Kidney tubule cell (primary cell): ENCODE measurements at regions not wholly inside any gene's neighbourhood (a gene's known extent, or its start where the extent isn't known, plus 50 kb on each side); places are given as distances from the start of the nearest gene placed in this dataset.
"Not testable (repeated sequence)": the region's sequence is repeated elsewhere in the genome, so short reads cannot be mapped to it uniquely, and the experiment has no call there.

ENCODE experiments used
- DNase-seq: peaks from one replicate; pipeline ENCODE4 v3.0.0-alpha.2; 2018; ENCODE audit warnings: low spot score

DNA sequence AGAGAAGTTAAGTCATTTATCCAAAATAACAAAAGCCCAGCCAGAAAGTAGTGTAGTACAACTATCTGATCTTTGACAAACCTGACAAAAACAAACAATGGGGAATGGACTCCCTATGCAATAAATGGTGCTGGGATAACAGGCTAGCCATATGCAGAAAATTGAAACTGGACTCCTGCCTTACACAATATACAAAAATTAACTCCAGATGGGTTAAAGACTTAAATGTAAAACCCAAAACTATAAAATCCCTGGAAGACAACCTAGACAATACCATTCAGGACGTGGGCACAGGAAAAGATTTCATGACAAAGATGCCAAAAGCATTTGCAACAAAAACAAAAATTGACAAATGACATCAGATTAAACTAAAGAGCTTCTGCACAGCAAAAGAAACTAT is 561.4 kb upstream of the CHAC2 start:
- not testable (repeated sequence) for DNase-seq

DNA sequence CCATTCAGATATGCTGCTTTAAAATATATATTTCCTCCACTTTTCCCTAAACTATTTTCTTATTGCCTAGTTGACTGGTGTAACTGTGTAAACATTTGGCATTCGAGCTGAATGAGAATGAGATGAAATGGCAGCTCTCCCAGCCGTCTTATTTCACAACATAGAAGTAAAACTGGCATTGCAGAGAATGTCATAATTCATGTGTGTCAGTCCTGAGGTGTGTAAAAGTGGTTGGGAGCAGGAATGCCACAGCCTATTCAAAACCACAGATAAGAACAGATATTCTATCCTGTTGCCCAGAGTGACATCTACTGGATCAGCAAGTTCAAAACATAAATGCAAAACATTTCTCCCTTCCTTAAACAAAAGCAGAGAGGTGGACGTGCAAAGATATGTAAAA is 565.5 kb upstream of the CHAC2 start:
- peak; percentile 88 for DNase-seq

DNA sequence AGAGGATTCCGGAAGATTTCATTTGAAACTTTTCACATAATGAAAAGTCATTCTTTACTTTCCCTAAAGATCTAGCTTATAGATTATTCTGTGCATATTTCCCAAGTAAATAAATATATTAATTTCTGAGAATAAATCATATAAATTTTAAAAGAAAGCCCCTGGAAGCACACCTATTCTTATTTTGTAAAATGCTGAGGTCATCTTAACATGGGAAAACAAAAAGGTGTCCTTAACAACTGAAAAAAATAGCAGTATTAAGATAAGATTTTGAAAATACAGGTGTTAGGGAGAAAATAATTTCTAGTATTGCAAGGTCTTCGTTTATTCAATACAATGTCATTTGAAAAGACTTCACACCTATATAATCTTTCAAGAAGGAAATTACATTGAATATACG is 567.5 kb upstream of the CHAC2 start:
- DNase-seq, result no peak

DNA sequence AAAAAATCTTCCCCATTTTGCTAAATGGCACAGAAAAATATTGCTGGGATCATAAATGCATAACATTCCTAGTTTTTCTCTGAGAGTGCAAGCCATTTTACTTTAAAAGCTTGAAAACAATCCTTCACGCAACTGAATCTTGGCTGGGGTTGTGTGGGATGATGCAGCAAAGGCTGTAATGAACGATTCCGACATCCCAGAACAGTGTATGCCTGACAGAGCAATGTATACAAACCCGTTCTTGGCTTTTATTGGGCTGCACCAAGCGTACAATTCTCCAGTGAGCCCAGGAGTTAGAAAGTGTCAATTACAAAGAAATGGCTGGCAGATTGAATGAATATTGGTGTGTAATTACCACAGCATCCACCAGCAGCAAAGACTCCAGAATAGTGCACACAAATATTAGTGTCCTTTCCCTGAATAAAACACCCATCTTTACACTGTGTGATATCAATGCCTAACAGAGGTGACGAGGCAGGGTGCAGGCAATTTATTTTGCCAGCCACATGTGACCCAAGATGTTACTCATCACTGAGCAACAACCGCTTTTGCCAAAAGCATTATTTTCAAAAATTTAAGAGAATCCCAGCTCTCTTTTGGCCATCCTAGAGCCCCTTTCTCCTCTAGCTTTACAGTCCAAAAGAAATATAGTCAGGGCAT is 578.6 kb upstream of the CHAC2 start:
- DNase-seq, result no peak

DNA sequence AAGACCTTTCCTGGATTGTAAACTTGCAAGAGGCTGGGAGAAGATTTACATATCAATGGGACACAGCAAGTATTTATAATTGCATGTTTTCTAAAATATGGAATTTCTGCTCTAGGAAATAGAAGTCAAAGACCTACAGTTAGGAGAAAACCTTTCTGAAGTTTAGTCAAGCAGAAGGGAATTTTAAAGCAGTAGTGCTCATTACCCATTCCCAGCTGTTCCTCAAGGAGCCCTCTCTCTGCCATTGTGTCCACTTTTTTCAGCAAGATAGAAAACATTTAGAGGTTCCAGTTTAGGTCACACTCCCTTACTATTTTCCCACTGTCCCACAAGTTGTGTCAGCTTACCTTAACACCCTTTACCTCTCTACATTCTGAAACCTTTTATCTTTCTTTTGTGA is 584.0 kb upstream of the CHAC2 start:
- DNase-seq, result no peak

DNA sequence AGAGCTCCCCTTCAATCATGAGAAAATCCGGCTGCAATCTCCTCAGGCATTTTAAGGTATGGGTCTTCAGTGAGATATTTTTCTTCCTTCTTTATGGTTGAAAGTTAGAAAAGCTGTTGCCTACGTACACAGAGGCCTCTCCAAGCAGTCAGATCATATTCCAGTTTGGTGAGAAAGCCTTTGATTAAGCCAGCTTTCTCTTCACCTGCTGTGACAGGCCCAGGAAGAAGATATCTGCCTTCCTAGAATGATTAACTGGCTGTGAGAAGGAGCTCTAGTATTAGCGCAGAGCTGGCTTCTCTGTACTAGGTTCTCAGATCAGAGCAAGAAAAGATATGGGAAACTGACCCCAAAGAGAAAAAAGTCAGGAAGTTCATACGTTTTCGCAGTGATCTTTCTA is 585.0 kb upstream of the CHAC2 start:
- peak; percentile 36 for DNase-seq

DNA sequence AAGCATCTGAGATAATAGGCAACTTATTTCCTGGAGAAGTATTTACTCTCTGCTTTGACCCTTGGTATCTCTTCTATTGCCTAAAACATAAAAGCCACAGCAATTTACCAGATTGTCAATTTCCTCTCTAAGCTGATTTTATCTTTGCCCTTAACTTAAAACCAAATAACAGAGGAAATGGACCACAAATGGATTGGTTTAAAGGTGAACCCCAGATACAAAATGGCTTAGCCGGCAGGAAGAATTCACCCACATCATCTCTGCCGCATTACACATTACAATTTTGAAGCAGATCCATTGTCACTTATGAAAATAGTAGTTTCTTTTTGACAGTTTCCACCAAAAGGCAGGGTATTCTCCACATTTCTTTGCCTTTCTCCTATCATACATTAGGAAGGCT is 585.8 kb upstream of the CHAC2 start:
- DNase-seq, result no peak

DNA sequence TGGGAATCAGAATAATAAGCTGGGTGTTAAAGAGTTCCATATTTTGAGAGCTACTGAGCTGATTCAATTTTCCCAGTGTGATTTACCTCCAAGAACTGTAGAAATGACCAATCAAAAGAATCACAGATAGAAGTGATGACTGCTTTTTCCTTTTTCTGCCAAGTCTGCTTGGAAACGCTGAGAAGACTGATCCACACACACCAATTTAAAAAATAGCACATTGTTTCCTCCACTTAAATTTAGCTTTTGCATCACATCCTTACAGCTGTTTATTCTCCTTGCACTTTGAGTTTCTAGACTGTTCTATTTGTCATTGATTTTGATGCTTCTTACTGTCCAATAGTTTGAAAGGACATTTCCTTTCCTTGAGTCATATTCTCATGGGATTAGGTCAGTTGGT is 590.3 kb upstream of the CHAC2 start:
- DNase-seq, result peak; percentile 2

DNA sequence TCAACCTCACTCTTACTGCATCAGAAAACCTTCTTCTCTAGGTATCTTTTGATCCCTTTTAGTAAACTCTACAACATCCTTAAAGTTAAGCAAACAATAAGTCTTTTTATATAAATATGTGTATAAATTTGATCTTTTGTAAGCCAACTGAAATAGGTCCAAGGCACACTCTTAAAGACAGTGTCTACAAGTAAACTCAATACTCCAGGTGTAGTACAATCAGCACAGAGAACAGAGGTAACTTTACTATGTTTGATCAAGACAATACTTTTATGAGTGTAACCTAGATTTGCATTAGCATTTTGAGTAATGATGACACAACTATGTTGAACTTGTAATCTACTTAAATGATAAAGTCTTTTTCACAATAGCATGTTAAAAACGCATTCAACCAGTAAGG is 593.1 kb upstream of the CHAC2 start:
- no peak for DNase-seq

DNA sequence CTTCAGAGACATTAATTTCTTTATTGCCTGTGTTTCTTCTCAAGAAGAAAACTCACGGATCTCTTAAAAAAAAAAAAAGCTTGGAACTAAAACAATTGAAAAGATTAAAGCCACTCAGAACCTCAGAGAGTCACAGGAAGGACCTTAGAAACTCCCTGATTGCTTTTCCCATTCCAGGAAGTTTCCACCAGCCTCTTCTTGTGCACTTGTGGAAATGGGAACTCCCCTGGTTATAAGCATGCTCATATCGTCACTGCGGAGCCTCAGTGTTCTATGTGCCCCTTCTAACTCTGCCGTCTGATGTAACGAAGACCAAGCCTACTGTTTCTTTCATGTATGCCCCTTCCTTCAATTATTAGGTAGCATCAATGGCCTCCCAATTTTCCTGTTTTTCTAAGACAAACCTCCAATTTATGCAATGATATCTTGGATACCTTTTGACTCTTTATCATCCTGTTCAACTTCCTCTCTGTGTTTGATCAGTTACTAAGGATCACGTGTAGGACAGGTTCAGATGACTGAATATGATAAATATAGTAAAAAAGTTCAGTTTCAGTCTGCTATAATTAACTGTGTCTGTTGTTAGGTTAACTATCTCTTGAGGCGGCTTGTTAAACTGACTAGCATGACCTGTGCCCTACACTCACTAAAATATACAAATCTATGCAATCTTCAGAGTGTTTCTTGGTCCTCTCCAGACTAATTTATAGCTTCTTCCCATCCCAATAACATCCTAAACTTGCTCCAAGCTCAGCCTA is 593.7 kb upstream of the CHAC2 start:
- no peak for DNase-seq

DNA sequence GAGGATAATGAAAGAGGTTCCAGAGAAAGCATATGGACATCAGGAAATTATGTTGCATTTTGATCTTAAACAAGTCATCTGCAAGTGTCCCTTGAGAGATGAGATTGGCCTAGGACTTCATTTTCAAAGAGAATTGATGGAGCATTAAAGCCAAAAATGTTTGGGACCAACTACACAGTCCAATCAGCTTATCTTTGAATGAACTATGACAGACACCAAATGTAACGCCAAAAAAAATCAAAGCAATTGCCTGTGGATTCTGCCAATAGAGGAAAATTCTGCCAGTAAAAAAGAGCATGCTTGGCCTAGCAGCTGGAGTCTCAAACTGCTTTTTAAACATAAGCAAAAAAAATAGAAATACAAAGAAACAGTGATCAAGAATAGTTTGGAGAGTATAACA is 594.5 kb upstream of the CHAC2 start:
- no peak for DNase-seq

DNA sequence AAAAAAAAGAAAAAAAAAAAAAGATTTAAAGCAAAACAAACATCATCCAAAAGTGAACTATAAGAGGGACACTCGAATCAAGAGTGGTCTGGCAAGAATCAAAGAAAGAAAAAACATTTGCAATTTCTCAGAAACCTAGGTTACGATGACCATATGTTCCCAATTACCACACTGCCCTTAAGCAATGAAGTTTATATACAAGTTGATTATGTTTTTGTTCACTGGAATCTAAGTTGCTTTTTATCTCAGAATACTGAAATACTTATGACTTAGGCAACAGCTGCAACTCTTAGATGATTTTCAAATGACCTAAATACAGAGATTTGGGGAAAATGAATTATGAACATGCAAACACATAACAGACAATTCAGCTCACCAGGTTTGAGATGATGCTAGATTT is 597.1 kb upstream of the CHAC2 start:
- DNase-seq, result no peak

DNA sequence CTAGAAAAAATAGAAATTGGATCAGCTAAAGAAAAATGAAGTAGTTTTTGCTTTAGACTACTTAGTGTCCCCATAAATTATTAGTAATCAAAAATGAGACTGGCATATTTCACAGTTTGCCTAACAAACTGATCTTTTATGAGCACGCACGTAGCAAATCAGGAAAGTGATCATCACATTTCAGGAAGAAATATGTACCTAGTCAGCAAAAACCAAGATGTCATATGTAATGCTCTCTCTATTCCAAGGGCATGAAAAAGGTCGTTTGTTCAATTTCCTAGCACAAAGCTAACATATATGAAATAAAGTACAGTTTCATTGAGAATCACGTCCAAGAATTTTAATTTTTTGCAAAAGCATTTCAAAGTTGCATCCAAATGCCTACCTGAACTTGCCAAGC is 600.4 kb upstream of the CHAC2 start:
- DNase-seq, result no peak

DNA sequence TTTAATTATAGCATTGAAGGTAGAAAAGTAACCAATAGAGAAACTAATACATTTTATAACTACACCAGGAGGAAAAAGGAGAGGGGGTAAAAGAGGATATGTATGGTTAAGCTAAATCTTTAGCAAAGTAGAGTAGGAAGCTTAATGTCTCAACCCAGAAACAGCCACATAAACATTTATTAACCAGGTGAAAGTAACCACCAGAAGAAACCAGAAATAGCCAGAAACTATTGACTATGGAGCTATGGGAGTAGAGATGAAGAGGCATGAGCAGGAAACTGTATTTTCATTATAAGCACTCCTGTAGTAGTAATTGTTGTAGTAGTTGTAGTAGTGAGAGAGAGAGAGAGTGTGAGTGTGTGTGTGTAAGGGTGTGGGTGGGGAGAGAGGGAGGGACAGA is 617.5 kb upstream of the CHAC2 start:
- peak; percentile 53 for DNase-seq

DNA sequence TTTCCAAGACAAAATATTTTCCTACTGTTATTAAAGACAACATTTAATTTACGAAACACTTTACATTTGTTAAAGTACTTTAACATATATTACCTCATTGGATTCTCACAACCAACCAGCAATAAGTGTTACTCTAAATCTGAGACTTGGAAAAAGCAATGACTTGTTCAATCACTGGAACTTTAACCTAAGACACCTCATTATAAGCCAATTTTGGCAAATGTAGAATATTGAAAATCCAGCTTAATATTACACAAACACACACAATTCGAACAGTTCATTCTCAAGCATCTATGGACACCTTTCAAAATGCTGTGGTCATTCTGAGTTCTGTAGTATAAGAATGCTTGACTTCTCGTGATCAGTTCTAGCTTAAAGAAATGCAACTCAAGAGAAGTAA is 619.4 kb upstream of the CHAC2 start:
- DNase-seq, result no peak

DNA sequence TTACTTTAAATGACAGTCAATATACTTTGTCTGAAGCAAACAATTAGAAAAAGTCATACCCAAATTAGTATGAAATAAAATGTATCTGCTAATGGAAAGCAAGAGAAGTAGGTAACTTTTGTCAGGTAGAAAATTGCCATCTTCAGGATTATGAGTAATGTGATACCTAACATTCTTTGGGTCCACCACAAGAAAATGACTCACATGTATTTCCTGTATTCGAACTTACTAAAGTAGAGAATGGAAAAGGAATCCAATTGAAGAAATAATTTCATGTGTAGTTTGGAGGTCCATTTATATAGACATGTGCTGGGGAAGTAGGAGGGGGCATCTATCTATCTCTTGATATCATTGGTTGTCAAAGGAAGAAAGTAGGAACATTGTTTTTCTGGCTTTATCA is 636.2 kb upstream of the CHAC2 start:
- peak; percentile 87 for DNase-seq

DNA sequence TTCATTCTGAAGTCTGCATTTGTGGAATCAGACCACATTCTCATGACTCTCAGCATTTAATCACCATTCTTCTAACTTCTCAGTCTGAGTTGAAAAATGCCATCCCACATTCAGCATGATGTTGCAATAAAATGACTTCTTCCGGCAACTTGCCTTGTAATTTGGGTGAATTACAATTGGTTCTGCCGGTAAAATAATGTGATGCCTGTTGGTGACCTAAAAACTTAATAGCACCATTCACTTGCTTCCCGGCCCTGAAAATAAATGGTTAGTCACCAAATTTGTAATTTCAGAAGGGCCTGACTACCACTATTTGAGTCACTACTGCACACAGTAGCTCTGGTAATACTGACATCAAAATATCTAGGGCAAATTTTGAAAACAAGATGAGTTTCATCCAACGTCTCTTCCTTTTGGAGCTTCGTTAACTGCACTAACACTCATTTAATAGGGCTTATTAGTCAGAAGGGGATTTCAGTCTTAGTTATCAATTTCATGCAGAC is 637.1 kb upstream of the CHAC2 start:
- DNase-seq, result peak; percentile 67

DNA sequence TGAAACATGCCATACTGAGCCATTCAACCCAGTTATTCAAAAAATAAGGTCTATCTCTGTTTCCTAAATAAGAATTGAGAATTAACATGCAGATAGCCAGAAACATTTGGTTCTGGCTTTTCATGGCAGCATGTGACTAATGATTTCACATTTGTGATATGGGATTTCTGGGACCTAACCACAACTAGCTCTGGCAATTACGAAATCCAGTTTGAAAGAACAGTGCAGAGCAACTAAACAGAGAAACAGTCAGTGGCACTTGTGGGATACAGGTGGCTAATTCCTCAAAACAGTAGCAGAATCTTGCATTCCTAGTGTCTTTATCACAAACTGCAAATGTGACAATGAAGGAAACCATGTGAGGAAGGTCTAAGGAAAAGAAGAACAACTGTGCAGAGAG is 637.8 kb upstream of the CHAC2 start:
- DNase-seq, result peak; percentile 97

DNA sequence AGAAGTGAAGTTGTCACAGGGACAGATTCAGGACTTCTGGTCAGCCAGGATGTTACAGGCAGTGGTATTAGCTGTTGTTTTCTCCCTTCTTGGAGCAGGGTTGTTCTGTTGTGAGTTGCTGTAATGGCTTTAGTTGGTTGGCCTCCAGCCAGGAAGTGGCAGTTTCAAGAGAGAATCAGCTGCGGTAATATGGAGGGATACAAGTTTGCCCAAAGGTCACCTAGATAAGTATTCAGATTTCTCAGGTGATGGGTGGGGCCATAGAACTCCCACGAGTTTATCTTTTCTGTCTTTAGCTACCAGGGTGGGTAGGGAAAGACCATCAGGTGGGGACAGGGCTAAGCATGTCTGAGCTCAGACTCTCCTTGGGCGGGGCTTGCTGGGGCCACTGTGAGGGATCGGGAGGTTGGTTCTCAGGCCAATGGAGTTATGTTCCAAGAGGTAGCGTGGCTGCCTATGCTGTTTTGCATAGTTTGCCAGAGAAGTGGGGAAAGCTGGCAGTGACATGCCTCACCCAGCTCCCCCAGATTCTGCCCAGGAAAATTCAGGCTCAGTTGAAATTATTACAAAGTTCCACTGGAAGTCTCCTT is 640.4 kb upstream of the CHAC2 start:
- DNase-seq, result peak; percentile 19

DNA sequence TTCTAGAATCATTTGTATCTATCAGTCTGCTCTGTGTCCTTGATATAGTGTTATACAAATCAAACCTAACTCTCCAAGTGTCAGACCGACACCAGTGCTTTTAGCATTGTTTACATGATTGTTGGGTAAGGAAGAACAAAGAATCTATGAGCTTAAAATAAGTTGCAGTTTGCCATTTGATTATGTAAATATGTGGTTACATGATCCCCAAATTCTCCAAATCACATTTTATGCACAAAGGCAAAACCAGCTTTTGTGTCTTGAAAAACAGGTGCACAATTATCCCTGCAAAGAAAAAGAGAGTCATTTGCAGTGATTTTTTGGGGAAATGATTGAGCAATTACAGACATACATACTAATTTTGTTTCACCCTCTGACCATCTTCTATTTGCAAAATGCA is 652.6 kb upstream of the CHAC2 start:
- no peak for DNase-seq

DNA sequence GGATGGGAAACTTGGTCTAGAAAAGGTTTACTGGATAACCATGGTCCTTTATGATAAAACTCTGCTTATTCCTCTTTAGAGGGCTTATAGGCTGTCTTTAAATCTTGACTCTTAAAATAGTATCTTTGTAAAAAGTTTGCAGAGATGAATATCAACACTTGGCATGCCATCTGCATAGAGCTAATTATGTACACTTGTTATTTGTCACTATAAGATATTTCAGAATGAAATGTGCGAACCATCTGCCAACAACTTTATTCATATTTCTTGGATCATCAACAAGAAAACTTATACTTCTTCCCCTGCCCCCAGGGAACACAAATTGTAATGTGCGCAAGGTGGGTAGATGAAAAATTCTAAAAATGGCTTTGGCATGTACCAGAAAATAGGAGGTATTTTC is 653.0 kb upstream of the CHAC2 start:
- DNase-seq, result no peak

DNA sequence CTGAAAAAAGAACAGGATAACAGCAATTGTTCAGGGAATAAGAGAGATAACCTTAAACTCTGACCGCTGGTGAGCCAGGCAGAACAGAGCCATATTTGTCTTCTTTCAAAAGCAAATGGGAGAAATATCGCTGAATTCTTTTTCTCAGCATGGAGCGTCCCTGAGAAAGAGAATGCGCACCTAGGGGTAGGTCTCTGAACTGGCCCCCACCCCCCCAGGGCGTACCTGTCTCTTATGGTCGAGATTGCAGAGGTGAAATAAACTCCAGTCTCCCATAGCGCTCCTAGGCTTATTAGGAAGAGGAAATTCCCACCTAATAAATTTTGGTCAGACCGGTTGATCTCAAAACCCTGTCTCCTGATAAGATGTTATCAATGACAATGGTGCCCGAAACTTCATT is 655.2 kb upstream of the CHAC2 start:
- DNase-seq, result not testable (repeated sequence)

DNA sequence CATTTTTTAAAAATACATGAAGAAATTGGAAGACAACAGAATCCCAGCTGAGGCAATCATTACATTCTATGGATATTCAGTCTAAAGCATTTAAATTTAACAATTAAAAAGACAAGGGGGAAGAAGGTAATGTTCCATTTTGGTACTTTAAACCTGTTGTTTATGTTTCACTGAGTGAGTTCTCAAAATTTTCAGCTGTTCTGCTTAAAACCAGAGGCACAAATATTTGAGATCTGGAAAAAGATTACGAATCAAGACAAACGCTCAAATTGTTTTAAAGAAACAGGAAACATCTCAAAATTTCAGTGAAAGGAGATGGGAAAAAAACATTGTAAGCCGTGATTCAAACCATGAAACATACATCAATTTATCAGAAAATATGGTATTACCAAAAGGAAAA is 656.2 kb upstream of the CHAC2 start:
- DNase-seq, result no peak
